ENCODE measurements at regions not wholly inside any gene's neighbourhood (a gene's known extent, or its start where the extent isn't known, plus 50 kb on each side); places are given as distances from the start of the nearest gene placed in this dataset.
"Not testable (repeated sequence)": the region's sequence is repeated elsewhere in the genome, so short reads cannot be mapped to it uniquely, and the experiment has no call there.

GRCh38 chr13:62104136-62104535 is 688.5 kb upstream of the PCDH20 start:
- DNase-seq (ENCODE audit: low read depth), result not testable (repeated sequence)

DNA sequence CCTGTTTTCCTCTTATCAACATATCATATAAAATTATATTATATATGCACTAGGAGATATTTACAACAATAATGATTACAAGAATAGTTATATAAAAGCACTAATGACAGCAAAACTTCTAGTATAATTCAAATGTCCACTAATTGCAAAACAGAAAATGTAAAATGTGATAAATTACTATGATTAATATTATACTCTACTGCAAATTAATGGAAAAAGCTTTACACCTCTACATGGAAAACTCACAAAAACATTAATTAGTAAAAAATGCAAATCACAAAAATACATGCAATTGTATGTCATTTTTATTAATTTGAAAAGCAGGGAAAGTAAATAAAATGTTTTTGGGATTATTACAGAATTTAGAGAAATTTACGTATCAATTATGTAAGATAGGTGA is 681.0 kb upstream of the PCDH20 start:
- DNase-seq (ENCODE audit: low read depth), result no peak

- no peak for DNase-seq (ENCODE audit: low read depth)
Measured at GRCh38 chr13:62094932-62095331, 679.3 kb upstream of the PCDH20 start.

DNA sequence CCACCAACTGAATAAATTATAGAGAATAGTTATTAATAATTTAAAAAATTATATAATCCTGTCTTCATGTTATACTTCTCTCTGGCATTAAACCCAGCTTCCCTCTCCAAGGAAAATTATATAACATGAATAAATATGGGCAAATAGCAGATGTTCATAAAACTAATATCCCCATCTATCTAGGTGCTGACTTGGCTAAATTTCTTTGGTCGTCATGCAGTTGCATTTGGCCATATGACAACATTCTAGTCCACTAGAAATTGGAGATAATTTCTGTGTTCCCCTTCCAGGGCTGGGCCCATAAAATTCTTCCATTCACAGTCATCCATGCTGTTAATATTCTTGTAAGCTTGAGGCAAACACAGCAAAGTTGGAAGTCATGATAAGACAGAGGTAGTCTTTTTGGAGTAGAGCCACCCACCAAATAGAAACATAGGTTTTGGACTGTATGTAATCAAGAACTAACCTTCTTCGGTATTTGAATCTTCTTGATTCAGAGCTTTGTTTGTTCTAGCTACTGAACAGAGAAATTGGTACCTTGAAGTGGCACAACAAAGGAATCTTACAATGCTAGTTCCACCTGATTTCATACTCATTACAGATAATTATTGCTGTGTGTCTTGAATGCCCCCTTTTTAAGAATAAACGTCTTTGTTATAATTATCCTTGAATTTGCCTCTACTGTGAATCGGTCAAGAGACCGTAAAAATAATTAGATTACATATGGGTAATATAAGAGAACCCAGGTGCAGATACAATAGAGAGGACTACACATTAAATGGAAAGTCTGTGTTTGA is 678.5 kb upstream of the PCDH20 start:
- no peak for DNase-seq (ENCODE audit: low read depth)

GRCh38 chr13:62092949-62093348 is 677.3 kb upstream of the PCDH20 start:
- no peak for DNase-seq (ENCODE audit: low read depth)

GRCh38 chr13:62092536-62092935 is 676.9 kb upstream of the PCDH20 start:
- no peak for DNase-seq (ENCODE audit: low read depth)

GRCh38 chr13:62088165-62088564 is 672.5 kb upstream of the PCDH20 start:
- DNase-seq (ENCODE audit: low read depth), result no peak

DNA sequence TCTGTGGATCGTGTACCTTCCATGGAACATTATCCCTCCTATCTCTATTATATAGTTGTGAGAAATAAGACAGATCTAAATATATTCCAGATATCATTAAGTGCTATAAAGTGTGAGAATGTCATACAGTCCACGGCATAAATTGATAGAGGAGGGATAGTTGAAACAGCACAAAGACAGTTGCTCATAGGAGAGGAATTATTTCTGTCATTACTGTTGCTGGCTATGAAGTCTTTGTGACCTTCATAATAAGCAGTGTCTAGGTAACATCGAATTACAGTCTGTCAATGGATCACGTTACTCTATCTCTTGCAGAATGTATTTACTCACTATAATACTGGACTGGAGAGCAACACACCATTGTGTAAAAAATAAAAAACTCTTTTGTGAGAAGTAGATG is 671.5 kb upstream of the PCDH20 start:
- DNase-seq (ENCODE audit: low read depth), result no peak

DNA sequence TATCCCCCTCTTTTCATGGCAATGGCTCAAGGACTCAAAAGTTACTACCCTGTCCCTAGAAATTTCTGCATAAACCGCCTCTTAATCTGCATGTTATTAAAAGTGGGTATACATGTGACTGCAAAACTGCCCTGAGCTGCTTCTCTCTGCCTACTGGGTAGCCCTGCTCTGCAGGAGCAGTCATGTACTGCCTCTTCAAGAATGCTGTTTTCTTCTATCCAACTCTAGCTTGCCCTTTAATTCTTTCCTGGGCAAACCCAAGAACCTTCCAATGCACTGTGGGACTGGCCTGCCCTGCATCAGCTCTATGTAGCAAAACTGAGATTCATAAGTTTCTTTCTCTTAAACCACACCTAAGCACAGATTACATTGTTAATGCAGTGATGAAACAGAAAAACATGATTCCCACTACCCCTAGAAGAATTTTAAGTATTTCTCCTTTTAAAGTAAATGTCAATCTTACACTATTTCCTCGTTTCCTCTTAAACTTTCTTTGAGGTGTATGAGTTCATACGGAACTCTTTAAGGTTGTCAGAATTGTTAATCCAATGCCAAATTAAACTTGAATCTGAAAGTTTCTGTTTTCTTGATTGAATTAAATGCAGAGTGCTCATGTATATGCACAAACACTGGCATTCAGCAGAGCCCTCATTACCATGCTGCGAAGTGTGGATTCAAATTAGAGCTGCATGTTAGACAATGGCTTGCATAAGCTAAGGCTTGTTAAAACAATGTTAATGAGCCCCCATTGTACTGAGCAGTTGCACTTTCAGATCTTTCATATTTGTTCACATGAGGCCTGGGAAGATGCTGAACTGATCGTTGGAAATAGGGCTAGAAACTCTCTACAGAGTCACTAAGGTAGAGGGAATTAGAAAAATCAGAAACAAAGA is 669.9 kb upstream of the PCDH20 start:
- no peak for DNase-seq (ENCODE audit: low read depth)

GRCh38 chr13:62084728-62085127 is 669.1 kb upstream of the PCDH20 start:
- DNase-seq (ENCODE audit: low read depth), result no peak

DNA sequence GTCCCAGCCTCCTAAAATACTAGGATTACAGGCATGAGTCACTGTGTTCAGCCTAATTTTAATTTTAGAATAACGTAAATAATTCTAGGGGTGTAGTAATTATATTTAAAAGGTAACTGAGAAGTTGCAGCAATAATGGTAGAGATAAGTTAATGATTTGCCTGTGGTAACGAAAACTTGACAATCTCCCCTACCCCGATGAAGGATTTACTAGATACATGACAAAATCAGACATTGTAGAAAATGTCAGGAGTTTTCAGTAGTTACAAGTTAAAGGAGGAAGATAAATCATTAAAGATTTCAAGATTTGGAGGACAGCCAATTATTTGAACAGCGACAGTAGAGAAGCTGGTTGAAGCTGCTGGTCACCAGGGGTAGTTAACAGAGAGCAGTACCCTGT is 652.2 kb upstream of the PCDH20 start:
- no peak for DNase-seq (ENCODE audit: low read depth)

- no peak for DNase-seq (ENCODE audit: low read depth)
Measured at GRCh38 chr13:62065016-62065415, 649.4 kb upstream of the PCDH20 start.

DNA sequence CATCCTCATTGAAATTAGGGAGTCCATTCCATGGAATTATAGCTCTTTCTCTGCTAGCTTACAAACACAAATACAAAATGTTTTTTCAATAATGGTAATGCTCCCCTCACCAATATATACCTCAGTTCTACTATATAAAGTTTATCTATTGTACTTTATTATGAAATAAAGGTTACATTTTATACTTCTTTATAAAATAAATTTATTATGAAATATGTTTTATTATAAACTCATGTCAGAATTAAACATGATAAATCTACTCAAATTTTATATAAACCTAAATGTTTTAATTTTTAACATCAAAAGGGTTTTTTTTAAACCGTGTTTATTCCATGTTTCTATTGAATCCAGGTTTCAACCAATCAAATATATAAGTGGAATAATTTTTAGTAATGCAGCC is 646.1 kb upstream of the PCDH20 start:
- DNase-seq (ENCODE audit: low read depth), result no peak

DNA sequence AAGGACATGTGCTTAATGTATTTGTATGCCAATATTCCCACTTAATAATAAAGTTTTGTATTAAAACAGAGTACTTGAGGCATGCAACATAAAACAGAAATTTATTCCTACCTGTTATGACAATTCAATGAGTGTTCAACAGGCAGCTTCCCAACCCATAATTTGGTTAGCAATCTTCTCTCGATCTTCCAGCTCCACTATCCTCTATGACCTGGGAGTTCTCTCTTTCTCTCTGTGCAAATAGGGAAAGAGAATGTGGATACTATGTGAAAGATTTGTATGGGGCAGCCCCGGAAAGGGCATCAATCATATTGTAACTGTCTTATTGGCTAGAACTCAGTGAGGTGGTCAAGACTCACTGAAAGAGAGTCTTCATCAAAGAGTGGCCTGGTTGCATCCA is 644.9 kb upstream of the PCDH20 start:
- no peak for DNase-seq (ENCODE audit: low read depth)

- no peak for DNase-seq (ENCODE audit: low read depth)
Measured at GRCh38 chr13:62057286-62057685, 641.6 kb upstream of the PCDH20 start.

GRCh38 chr13:62049992-62050391 is 634.3 kb upstream of the PCDH20 start:
- DNase-seq (ENCODE audit: low read depth), result no peak

- no peak for DNase-seq (ENCODE audit: low read depth)
Measured at GRCh38 chr13:62046512-62046911, 630.9 kb upstream of the PCDH20 start.

DNA sequence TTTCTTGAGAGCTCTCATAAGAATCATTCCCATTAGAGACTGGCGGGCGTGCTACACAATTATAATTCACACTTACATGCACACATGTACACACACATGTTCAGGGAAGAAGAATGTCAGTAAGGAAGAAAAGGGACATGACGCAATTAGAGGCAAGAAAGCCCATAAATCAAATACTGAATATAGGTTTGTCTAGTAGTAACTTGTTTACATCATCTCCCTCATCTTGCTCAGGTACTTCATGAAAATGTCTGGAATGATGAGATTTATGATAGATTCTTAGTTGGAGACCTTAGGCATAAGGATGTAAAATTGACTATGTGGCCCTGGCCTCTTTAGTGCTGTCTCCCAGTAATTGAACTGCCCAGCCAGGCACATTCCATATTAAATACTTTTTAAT is 628.0 kb upstream of the PCDH20 start:
- no peak for DNase-seq (ENCODE audit: low read depth)

GRCh38 chr13:62040806-62041205 is 625.2 kb upstream of the PCDH20 start:
- DNase-seq (ENCODE audit: low read depth), result no peak

- no peak for DNase-seq (ENCODE audit: low read depth)
Measured at GRCh38 chr13:62040078-62040477, 624.4 kb upstream of the PCDH20 start.

DNA sequence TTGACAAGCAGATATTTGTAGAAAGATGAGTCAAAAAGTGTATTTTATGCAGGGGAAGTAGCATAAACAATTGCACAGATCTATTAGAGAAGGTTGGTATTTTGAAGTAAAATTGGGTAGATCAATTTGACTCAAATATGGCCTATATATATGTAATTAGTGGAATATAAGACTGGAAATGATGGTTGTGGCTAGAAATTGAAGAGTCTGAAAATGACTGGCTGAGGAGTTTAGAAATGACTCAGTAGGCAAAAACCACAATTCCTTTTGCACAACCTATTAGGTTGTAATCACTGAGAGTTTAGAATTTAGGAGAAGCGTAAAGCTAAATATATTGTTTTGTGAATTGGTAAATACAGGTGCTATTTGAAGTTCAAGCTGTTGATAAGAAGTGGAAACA is 622.6 kb upstream of the PCDH20 start:
- no peak for DNase-seq (ENCODE audit: low read depth)

DNA sequence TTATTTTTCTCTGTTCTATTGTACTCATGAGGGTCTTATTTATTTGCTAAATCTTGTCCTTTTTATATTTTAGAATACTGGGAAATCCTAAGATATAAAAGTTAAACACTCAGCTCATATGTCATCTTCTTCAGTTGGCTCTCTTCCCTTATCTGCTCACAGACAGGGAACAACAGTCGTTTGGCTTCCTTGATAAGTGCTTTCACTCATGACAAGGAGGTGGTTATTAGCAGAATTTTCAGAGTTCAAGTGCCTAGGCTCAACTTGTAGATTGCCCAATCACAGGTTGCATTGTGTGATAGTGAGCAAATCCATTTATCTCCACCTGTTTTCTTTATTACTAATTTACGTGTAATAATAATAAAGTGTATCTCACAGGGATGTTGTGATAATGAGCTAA is 620.3 kb upstream of the PCDH20 start:
- no peak for DNase-seq (ENCODE audit: low read depth)

DNA sequence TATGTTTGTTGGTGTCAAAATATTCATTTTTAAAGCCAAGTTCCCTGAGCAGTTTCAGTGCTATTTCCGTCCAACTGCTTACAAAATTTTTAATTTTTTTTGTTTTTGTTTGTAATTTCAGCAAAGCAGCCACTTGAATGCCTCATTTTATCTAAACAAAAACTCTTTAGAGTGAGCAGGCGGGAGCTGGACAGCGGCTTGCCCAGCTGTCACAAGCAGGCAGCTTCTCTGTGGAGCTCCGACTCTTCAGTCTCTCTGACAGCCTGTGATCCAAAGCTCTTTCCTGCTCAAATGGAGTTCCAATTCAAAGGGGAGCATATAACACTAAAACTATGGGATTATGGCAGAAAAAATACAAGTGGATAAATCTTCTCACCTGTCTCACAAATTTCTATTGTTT is 618.3 kb upstream of the PCDH20 start:
- no peak for DNase-seq (ENCODE audit: low read depth)
